Testis (tissue), 2 donors: ENCODE measurements at regions not wholly inside any gene's neighbourhood (a gene's known extent, or its start where the extent isn't known, plus 50 kb on each side); places are given as distances from the start of the nearest gene placed in this dataset.

Experiments used
- DNase-seq: peaks from one replicate; pipeline ENCODE4 v3.0.0-alpha.2; 2019
- H3K27ac ChIP-seq, 2 donors: fragments of 200-600 bp; sonication (generic); one replicate each; pipeline ENCODE4 v1.5.1; 2019
- H3K27me3 ChIP-seq: fragments of 200-600 bp; sonication (generic); one replicate; pipeline ENCODE4 v1.5.1; 2019
- H3K36me3 ChIP-seq: fragments of 200-600 bp; sonication (generic); one replicate; pipeline ENCODE4 v1.5.1; 2017; ENCODE audit warnings: low read depth; ENCODE audit errors: missing control alignments
- H3K4me1 ChIP-seq: fragments of 200-600 bp; sonication (generic); one replicate; pipeline ENCODE4 v1.5.1; 2019
- H3K4me3 ChIP-seq, 2 donors: fragments of 200-600 bp; sonication (generic); one replicate each; pipeline ENCODE4 v1.5.1; 2017 to 2019
- H3K9me3 ChIP-seq: fragments of 200-600 bp; sonication (generic); one replicate; pipeline ENCODE4 v1.5.1; 2017
- POLR2A ChIP-seq: fragments of 450-650 bp; IDR thresholded peaks from one replicate; pipeline ENCODE4 v1.6.1; 2017; ENCODE audit warnings: antibody characterized with exemption, mild to moderate bottlenecking, moderate library complexity
- WGBS, 2 donors: methylation state at CpG; one replicate each; pipeline ENCODE4 v1.1.5; 2018; 5-methylcytosine and 5-hydroxymethylcytosine counted together
- intact Hi-C: fragments of 100-400 bp; cut with DNase I; formaldehyde crosslinking; loops from one replicate; pipeline ENCODE4 v1.15.1; 2023; ENCODE audit warnings: low total_unique reads
- TF ChIP-seq, protein P1 (sequence below), 3 experiments: fragments of 450-650 bp in 2 of 3; fragments of 200-600 bp in 1 of 3; sonication (generic) in 1 of 3; IDR thresholded peaks; one replicate each; pipeline ENCODE4 v1.5.1; 2016 to 2019; ENCODE audit warnings: antibody characterized with exemption in 3 of 3, mild to moderate bottlenecking in 2 of 3, moderate library complexity in 1 of 3

- Histone ChIP-seq H3K36me3 (no peaks in the 10 kb centered on the region), H3K4me3 (no peak overlapping the region), H3K9me3 (no peaks in the 10 kb centered on the region), H3K27me3 (no peaks in the 10 kb centered on the region), H3K4me1 (no peaks in the 10 kb centered on the region), H3K27ac (no peak overlapping the region)
- no peak for DNase-seq
- WGBS, 2 donors = 76 to 77% methylated on average over 1 of the region's 1 CpG
- TF ChIP-seq, protein P1, sequence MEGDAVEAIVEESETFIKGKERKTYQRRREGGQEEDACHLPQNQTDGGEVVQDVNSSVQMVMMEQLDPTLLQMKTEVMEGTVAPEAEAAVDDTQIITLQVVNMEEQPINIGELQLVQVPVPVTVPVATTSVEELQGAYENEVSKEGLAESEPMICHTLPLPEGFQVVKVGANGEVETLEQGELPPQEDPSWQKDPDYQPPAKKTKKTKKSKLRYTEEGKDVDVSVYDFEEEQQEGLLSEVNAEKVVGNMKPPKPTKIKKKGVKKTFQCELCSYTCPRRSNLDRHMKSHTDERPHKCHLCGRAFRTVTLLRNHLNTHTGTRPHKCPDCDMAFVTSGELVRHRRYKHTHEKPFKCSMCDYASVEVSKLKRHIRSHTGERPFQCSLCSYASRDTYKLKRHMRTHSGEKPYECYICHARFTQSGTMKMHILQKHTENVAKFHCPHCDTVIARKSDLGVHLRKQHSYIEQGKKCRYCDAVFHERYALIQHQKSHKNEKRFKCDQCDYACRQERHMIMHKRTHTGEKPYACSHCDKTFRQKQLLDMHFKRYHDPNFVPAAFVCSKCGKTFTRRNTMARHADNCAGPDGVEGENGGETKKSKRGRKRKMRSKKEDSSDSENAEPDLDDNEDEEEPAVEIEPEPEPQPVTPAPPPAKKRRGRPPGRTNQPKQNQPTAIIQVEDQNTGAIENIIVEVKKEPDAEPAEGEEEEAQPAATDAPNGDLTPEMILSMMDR (IDR thresholded peaks at IDR 0.05) = no peak
- TF ChIP-seq POLR2A = no peak
- intact Hi-C loops = no loop called here
Observed at GRCh38 chr11:109507836-109508561, 86.0 kb downstream of the C11orf87 start.

DNA sequence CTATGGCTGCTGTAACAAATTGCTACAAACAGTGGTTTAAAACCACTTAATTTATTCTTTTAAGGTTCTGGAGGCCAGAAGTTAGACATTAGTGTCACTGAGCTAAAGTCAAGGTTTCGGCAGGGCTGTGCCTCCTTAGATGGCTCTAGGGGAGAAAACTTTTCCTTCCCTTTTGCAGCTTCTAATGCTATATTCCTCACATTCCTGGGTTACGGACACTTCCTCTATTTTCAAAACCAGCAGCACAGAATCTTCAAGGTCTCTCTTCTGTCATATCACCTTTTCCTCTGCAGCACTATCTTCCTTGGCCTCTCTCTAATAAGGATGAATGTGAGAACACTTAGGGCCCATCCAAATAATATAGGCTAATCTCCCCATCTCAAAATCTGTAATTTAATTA, 87.0 kb downstream of the C11orf87 start:
- no peaks in the 10 kb centered on the region for H3K4me1 ChIP-seq
- intact Hi-C loops = no loop called here
- H3K27me3 ChIP-seq = no peaks in the 10 kb centered on the region
- H3K36me3 ChIP-seq = no peaks in the 10 kb centered on the region
- H3K9me3 ChIP-seq = no peaks in the 10 kb centered on the region
- TF ChIP-seq, protein P1 (IDR thresholded peaks at IDR 0.05) = no peak
- no peak for TF ChIP-seq POLR2A
- no peak overlapping the region for H3K27ac ChIP-seq
- no peak for DNase-seq
- no peak overlapping the region for H3K4me3 ChIP-seq
- WGBS, 2 donors = 82 to 83% methylated on average over 2 of the region's 2 CpGs

- intact Hi-C loops = no loop called here
- TF ChIP-seq, protein P1 (IDR thresholded peaks at IDR 0.05) = no peak
- TF ChIP-seq POLR2A = no peak
- no peaks in the 10 kb centered on the region for H3K27me3 ChIP-seq
- no peaks in the 10 kb centered on the region for H3K9me3 ChIP-seq
- no peak overlapping the region for H3K4me3 ChIP-seq
- DNase-seq = no peak
- H3K27ac ChIP-seq = no peak overlapping the region
- H3K4me1 ChIP-seq = no peaks in the 10 kb centered on the region
- H3K36me3 ChIP-seq = no peaks in the 10 kb centered on the region
- WGBS, 2 donors = 41 to 69% methylated on average over 1 of the region's 1 CpG
Observed at GRCh38 chr11:109510316-109510715, 88.3 kb downstream of the C11orf87 start.

DNA sequence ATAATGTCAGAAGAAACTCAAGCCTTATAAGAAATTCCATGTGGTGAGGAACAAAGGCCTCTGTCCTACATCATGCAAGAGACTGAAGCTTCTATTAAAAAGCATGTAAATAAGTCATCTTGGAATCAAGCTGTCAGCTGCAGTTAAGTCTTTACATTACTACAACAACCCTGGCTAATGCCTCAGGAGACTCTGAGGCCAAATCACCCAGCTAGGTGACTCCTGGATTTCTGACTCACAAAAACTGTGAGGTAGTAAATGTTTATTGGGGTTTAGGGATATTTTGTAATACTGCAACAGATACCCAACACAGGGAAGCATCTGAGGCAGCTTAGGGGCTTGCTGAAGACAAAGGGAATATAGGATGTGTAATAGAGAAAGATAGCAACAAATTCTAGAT, 89.6 kb downstream of the C11orf87 start:
- Histone ChIP-seq H3K9me3 (no peaks in the 10 kb centered on the region), H3K4me3 (no peak overlapping the region), H3K36me3 (no peaks in the 10 kb centered on the region), H3K4me1 (no peaks in the 10 kb centered on the region), H3K27ac (no peak overlapping the region), H3K27me3 (no peaks in the 10 kb centered on the region)
- DNase-seq = no peak
- TF ChIP-seq, protein P1 (IDR thresholded peaks at IDR 0.05) = no peak
- TF ChIP-seq POLR2A = no peak
- intact Hi-C loops = no loop called here

DNA sequence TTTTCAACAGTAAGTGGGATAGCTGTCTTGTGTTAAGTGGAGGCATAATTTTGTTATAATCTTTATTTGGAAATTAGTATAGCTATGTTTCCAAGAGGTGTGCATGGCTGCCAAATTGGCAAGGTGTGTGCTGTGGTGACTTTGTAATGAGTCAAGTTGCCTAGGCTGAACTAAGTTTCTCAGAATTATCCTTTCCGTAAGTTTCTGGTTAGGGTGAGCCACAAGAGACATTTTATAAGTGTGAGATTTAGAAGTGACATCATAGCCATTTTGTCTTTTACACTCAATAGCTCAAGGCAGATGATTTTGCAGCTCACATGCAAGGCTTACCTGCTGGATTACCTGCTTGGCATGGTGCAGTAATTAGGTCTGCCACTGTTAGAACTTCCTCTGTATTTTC, 90.3 kb downstream of the C11orf87 start:
- WGBS, 2 donors = 82 to 85% methylated on average over 1 of the region's 1 CpG
- Histone ChIP-seq H3K4me1 (no peaks in the 10 kb centered on the region), H3K27ac (no peak overlapping the region), H3K9me3 (no peaks in the 10 kb centered on the region), H3K27me3 (no peaks in the 10 kb centered on the region), H3K36me3 (no peaks in the 10 kb centered on the region), H3K4me3 (no peak overlapping the region)
- no peak for TF ChIP-seq POLR2A
- TF ChIP-seq, protein P1 (IDR thresholded peaks at IDR 0.05) = no peak
- intact Hi-C loops = no loop called here
- DNase-seq = no peak
